ENCODE measurements at regions not wholly inside any gene's neighbourhood (a gene's known extent, or its start where the extent isn't known, plus 50 kb on each side); places are given as distances from the start of the nearest gene placed in this dataset.
A peak's percentile ranks its signal among the peaks of the same experiment; 100 is the strongest.
"Not testable (repeated sequence)": the region's sequence is repeated elsewhere in the genome, so short reads cannot be mapped to it uniquely, and the experiment has no call there.

GRCh38 chr18:51447351-51448342, 250.2 kb upstream of the MEX3C start:
- peak in 1 of 4 donors; percentile 7 for DNase-seq (ENCODE audit: low read depth in 4 of 4, low spot score in 2 of 4)

GRCh38 chr18:51448949-51449348, 251.5 kb upstream of the MEX3C start:
- DNase-seq (ENCODE audit: low read depth in 4 of 4, low spot score in 2 of 4): no peak

GRCh38 chr18:51453594-51453993, 256.1 kb upstream of the MEX3C start:
- DNase-seq (ENCODE audit: low read depth in 4 of 4, low spot score in 2 of 4): no peak

- DNase-seq (ENCODE audit: low read depth in 4 of 4, low spot score in 2 of 4): no peak
Observed at GRCh38 chr18:51458861-51459260, 261.4 kb upstream of the MEX3C start.

GRCh38 chr18:51461956-51462355, 264.5 kb upstream of the MEX3C start:
- no peak for DNase-seq (ENCODE audit: low read depth in 4 of 4, low spot score in 2 of 4)

GRCh38 chr18:51463483-51464136, 266.1 kb upstream of the MEX3C start:
- no peak for DNase-seq (ENCODE audit: low read depth in 4 of 4, low spot score in 2 of 4)

GRCh38 chr18:51478908-51479307, 281.4 kb upstream of the MEX3C start:
- no peak for DNase-seq (ENCODE audit: low read depth in 4 of 4, low spot score in 2 of 4)

- no peak for DNase-seq (ENCODE audit: low read depth in 4 of 4, low spot score in 2 of 4)
Observed at GRCh38 chr18:51479736-51480135, 282.3 kb upstream of the MEX3C start.

GRCh38 chr18:51480407-51481261, 283.2 kb upstream of the MEX3C start:
- DNase-seq (ENCODE audit: low read depth in 4 of 4, low spot score in 2 of 4): no peak

- no peak for DNase-seq (ENCODE audit: low read depth in 4 of 4, low spot score in 2 of 4)
Observed at GRCh38 chr18:51486735-51487366, 289.4 kb upstream of the MEX3C start.

- no peak for DNase-seq (ENCODE audit: low read depth in 4 of 4, low spot score in 2 of 4)
Observed at GRCh38 chr18:51490417-51490816, 292.9 kb upstream of the MEX3C start.

- DNase-seq (ENCODE audit: low read depth in 4 of 4, low spot score in 2 of 4): no peak
Observed at GRCh38 chr18:51490860-51491259, 293.4 kb upstream of the MEX3C start.

GRCh38 chr18:51491678-51492372, 294.3 kb upstream of the MEX3C start:
- no peak for DNase-seq (ENCODE audit: low read depth in 4 of 4, low spot score in 2 of 4)

GRCh38 chr18:51498085-51498855, 300.8 kb upstream of the MEX3C start:
- DNase-seq (ENCODE audit: low read depth in 4 of 4, low spot score in 2 of 4): no peak

- DNase-seq (ENCODE audit: low read depth in 4 of 4, low spot score in 2 of 4): no peak
Observed at GRCh38 chr18:51503351-51503750, 305.9 kb upstream of the MEX3C start.

GRCh38 chr18:51506811-51507210, 309.3 kb upstream of the MEX3C start:
- DNase-seq (ENCODE audit: low read depth in 4 of 4, low spot score in 2 of 4): no peak

- not testable (repeated sequence) for DNase-seq (ENCODE audit: low read depth in 4 of 4, low spot score in 2 of 4)
Observed at GRCh38 chr18:51508410-51508809, 310.9 kb upstream of the MEX3C start.

- no peak for DNase-seq (ENCODE audit: low read depth in 4 of 4, low spot score in 2 of 4)
Observed at GRCh38 chr18:51510020-51510419, 312.5 kb upstream of the MEX3C start.

GRCh38 chr18:51513517-51513916, 316.0 kb upstream of the MEX3C start:
- no peak for DNase-seq (ENCODE audit: low read depth in 4 of 4, low spot score in 2 of 4)
